Ramos (cell line): ENCODE measurements at regions not wholly inside any gene's neighbourhood (a gene's known extent, or its start where the extent isn't known, plus 50 kb on each side); places are given as distances from the start of the nearest gene placed in this dataset.

ENCODE experiments used
- in situ Hi-C: fragments of 300-500 bp; cut with MboI; formaldehyde crosslinking; loops from one replicate; pipeline ENCODE4 v1.14.3; 2022; ENCODE audit warnings: low sequenced_read_pairs; ENCODE audit not compliant: unreplicated experiment

DNA sequence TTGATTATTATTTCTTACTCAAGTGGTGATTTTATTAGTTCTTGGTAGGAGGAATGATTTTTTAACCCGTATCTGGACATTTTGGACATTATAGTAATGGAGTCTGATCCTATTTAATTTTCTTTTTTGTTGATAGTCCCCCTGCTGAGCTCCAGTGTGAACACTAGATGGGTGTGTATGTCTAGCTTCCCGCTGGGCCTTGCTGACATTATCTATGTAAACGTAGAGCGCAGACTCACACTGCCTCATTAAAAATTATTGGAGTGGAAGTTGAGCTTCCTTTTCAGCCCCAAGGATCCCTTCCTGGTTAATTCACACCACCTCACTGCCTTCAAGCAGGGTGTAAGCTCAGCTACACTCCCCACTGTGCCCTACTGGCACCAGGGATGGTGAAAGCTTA is 467.6 kb upstream of the PKN2 start:
- in situ Hi-C loops, result no loop called here

DNA sequence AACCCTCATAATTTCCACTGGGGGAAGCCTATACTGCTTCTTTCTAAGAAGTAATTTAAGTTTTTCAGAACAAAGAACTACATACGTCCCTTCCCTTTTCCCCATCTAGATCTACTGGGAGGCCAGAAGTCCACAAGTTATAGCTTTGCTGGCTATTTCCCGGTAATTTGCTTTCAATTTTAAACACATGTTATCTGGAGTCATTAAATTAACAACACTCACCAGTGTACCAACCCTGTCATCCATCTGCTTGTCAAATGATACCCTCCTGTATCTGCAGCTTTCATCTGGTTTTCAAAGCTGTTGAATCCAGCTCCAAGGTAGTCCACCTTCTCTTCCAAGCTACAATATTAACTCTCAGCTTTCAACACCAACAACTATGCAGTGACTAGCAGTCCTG is 466.7 kb upstream of the PKN2 start:
- in situ Hi-C loops, result no loop called here

- in situ Hi-C loops, result no loop called here
Observed at GRCh38 chr1:88219521-88219920, 464.6 kb upstream of the PKN2 start.

DNA sequence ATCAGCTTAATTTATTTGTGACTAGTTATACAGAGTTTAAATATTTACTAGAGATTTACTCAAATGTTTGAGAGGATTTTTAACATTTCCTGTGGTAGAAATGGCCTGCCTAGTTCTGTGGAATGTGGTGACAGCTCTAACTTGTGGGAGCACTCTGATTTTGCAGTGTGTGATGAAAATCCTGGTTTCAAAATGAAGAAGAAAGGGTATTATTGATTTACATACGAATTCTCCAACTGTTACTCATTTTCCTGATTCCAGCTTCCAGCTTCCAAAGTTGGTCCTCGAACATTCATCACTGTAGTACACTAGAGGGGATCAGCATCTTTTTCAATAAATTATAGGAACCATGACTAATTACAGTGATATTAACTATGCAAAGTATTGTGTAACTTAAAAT is 462.7 kb upstream of the PKN2 start:
- in situ Hi-C loops, result no loop called here

DNA sequence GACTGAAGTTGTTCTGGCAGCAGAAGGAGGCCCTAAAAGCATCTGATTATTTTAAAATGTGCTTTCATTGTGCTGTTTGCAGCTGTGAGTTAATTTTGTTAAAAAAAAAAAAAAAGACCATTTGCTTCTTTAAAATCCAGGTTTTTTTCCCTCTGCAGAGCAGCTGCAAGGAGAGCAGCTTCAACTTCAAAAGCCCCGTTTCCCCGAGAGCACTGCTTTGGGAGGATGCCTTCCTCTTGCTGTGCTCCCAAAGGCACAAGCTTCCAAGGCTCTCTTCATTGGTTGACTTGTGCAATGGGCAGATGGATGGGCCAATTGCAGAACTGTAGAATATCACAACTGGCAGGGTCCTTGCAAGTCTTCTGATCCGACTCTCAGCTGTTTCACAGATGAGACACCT is 459.2 kb upstream of the PKN2 start:
- in situ Hi-C loops, result no loop called here

- in situ Hi-C loops, result no loop called here
Observed at GRCh38 chr1:88228114-88228513, 456.0 kb upstream of the PKN2 start.

- in situ Hi-C loops, result no loop called here
Observed at GRCh38 chr1:88230126-88230525, 453.9 kb upstream of the PKN2 start.

GRCh38 chr1:88237058-88237457 is 447.0 kb upstream of the PKN2 start:
- in situ Hi-C loops, result no loop called here

DNA sequence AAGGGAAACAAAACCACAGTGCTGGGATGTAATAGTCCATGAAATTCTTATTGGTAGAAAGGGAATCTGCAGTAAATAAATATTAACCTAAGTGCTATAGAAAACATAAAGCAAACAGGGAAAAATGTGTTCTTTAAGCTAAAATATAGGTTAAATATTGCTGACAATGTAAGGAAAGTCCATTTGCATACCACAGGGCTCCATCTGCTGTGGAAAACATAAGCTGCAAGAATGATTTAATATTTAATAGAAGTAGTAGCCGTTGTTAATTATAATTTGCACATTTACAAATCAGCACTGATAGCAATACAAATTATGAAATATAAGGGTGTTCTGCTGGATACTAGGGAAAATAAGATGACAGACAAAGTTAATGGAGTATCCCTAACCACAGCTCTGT is 444.9 kb upstream of the PKN2 start:
- in situ Hi-C loops, result no loop called here

GRCh38 chr1:88247666-88248065 is 436.4 kb upstream of the PKN2 start:
- in situ Hi-C loops, result no loop called here

GRCh38 chr1:88250915-88251314 is 433.2 kb upstream of the PKN2 start:
- in situ Hi-C loops, result no loop called here

DNA sequence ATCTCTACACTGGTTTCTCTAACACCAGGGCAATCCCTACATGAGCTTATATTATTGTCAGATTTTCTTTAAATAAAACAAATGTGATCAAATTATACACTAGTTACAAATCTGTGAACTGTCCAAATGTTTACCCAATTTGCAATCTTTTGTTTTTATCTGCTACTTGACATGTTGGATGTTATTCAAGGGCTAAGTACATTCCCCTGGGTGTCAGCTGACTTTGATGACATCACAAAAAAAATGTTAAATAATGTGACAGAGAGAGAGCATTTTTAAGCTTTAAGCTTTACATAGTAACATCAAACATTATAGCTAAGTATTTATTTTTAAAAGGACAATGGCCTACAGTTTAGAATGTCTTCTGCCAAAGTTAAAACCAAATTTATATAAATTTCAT is 431.3 kb upstream of the PKN2 start:
- in situ Hi-C loops, result no loop called here

DNA sequence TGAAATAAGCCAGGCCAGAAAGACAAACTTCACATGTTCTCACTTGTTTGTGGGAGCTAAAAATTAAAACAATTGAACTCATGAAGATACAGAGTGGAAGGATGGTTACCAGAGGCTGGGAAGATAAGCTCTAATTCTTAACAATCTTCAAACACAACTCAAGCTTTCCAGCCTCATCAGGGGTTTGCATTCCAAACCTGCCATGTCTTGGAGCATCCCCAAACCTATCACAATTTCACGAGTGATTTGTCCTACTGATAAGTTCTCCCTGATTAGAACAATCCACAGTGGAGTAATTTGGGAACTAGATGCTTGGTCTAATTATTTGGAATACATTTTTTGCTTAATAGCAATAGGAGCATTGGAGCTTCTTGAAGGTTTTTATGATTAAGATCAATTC is 418.5 kb upstream of the PKN2 start:
- in situ Hi-C loops, result no loop called here

DNA sequence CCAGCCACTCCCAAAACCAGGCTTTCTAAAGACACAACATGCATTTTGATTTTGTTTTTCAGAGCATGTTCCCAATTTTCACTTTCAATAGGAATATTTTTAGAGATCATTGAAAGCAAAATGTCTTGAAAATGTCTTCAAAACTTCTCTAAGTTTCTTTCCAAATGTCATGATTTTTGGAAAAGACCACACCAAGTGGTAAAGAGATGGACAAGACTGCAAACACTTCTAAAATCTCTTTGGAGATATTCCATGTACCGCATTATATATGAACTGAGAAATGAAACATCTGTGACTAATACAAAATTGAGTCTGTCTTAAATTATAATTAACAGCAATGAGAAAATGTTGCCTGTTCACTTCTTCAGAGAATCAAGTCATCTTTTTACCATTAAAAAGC is 418.0 kb upstream of the PKN2 start:
- in situ Hi-C loops, result no loop called here

DNA sequence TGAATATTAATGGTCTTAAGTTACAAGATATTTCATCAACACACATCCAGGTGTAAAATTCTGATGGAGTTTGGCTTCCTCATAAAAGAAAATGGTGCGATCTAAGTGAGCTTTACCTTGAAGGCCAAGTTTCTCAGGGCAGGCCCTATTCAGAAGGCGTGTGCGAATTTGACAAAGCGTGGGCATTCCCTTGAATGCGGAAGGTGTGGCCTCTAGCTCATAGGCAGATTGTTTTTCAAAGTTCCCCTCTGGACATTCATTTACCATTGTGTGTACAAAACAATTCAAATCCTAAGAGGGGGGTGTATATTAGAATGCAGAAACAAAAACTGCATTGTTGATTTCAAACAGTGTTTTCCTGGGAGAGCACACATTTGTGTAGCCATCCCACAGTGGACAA is 411.9 kb upstream of the PKN2 start:
- in situ Hi-C loops, result no loop called here

DNA sequence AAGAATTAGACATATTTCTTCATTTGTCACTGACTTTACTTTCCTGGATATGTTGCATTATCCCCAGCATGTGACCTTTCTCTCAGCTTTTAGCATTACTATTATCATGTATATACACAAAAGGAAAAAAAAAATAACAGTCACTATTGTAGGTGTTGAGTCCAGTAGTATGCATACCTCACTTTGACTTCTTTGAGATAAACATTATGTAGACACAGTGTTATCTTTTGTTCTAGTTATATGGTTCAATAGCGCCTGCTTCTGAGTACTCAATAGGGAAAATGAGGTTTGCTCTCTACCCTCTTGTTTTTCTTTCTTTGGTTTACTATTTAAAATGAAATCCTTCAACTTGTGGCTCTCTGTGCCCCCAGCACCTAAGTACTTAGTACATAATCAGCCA is 409.6 kb upstream of the PKN2 start:
- in situ Hi-C loops, result no loop called here

- in situ Hi-C loops, result no loop called here
Observed at GRCh38 chr1:88275259-88275862, 408.7 kb upstream of the PKN2 start.

DNA sequence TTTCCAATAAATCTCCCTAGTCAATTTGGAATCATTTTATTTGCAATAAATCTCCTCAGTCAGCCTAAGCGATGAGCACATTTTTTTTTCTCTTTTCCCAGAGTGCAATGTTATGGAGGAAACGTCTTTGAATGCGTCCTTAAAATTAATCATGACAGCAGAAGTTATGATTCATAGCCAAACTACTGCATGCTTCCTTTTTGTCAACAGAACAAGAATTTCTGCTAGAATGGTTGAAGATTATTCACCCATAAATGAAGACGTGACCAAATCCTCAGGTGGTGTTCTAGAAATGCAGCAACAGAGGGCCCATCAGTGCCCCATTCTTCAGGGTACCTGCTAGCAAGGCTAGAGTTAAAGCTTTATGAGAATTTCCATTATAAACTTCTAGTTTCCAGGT is 407.9 kb upstream of the PKN2 start:
- in situ Hi-C loops, result no loop called here

GRCh38 chr1:88284066-88284465 is 400.0 kb upstream of the PKN2 start:
- in situ Hi-C loops, result no loop called here

GRCh38 chr1:88284666-88285366 is 399.3 kb upstream of the PKN2 start:
- in situ Hi-C loops, result no loop called here

DNA sequence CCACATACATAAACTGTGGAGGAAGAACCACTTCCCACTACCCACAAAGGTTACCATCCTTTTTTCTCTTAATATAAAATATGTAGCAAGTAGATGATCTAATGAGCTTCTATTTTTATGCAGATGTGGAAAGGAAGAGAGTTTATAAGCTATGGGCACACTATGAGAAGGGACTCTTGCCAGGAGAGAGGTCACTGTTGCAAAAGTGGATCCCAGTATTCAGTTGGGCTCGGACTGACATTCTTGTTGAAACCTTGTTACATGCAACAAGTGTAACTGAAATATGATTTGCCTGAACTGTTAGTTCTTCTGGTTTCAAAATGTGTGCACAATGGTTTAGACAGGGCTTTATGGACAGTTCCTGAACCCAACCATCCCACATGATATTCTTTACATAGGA is 397.4 kb upstream of the PKN2 start:
- in situ Hi-C loops, result no loop called here

GRCh38 chr1:88288571-88288970 is 395.5 kb upstream of the PKN2 start:
- in situ Hi-C loops, result no loop called here
